ENCODE measurements at regions not wholly inside any gene's neighbourhood (a gene's known extent, or its start where the extent isn't known, plus 50 kb on each side); places are given as distances from the start of the nearest gene placed in this dataset.
"Not testable (repeated sequence)": the region's sequence is repeated elsewhere in the genome, so short reads cannot be mapped to it uniquely, and the experiment has no call there.

DNA sequence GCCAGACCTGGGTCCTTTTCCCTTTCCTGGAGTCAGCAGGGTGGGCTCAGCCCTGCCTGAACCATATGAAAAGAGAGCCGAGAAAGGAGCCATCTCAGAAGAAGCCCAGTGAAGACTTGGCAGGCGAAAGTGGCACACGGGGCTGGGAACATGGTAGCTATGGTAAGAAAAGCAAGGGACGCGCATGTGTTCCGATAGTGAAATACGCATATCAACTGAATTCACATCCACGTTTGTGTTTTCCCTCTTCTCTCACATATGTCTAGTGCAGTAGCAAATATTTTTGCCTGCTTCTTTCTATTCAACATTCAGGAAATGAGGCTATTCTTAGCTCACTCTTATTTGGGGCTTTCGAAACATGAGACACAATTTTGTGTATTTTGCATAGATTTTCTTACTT lies 54.1 kb upstream of the PEG3 start:
- DNase-seq, result no peak

DNA sequence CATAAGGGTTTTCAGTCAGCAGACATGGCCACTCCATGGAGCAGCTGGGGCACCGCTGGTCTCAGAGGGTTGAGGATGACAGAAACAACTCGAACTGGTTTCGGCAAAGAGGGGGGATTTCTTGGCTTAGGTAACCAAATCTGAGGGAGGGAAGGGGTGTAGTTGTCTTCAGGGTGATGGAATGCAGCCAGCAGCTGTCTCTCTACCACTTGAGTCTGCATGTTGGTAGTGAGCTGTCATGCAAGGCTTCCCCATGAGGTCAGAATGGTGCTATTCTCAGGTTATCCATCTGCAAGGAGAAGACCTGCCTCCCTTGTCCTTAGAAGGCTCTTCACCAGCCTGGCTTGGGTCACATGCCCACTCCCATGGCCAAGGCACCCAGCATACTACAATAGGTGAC lies 55.6 kb upstream of the PEG3 start:
- DNase-seq, result no peak

DNA sequence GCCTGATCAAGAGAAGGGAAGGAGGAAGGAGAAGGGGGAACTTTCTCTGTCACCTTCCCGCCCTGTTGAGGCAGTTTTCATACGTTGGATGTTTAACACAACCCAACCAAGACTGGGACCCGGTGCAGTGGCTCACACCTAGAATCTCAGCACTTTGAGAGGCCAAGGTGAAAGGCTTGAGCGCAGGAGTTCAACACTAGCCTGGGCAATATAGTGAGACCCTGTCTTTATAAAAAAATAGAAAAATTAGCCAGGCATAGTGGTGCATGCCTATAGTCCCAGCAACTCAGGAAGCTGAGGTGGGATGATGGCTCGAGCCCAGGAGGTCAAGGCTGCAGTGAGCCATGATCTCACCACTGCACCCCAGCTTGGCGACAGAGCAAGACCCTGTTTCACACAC lies 59.4 kb upstream of the PEG3 start:
- DNase-seq, result no peak

DNA sequence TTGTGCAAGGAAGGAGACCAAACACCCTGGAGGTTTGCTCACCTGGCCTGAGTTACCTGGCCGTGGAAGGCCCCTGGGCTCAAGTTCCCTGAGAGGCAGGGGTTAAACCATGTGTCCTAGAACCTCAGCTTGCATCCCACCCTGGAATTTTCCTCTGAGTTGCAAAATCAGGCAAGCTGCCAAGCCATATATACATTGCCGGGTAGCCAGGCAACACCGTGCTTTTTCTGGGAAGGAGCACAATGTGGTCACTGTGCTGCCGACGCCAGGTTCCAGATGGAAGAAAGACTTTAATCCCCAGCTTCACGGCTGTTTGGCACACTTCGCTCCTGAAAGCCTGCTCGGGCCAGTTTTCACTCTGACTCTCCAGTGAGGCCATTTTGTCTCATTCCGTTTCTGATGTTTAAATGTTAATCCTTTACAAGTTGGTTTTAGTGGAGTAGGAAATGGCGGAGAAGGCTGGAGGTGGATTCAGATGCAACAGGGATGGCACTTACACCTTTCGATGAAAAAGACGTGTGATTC lies 60.1 kb upstream of the PEG3 start:
- peak; percentile 45 to 57 for DNase-seq

DNA sequence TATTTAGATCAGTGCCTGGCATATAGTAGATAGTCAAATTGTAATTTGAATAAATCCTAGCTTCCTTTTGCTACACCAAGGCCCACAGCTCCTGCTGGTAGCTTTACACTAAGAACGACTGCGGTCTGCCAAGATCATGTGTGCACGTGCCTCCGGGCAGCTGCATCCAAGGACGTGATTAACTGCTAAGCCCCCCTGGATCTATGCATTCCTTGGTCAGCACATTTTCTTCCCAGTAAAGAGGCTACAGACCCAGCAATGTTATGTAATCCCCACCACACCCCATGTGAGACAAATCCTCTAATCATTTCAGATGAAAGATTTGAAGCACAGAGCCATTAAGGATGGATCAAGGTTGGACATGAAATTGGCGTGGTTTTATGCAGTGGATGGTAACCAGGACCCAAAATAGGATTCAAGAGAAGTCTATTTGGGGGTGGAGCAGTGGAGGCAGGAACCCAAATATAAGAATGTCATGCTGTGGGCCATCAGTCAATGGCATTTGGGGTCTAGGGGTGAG lies 65.2 kb upstream of the PEG3 start:
- no peak for DNase-seq

DNA sequence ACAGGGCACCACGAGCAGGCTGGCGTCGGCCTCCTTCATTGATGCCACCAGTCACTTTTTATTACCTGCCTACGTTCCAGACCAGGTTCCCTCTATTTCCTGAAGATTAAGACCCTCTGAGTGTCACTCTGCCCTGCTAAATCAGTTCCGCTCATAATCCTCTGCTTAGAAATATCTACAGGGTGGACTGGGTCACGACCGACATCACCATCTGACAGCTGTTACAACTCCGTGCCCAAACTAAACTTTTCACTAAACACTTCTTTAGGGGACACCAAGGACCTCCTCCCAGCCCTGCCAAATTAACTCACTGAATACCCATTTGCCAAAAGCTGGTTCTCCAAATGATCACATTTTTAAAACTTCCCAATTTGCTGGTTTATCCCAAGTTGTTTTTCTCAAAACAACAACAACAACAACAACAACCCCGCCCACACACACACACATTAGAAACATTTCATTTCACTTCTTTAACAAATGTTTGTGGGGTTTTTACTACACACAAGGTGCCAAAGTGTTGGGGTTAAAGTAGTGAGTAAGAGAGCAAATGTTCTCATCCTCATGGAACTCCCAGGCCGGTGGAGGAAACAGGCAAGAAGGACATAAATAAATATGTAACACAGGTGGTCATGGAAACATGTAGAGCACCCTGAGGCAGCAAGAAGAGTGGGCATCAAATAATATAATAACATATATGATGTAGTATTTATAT lies 72.0 kb upstream of the PEG3 start:
- no peak for DNase-seq

DNA sequence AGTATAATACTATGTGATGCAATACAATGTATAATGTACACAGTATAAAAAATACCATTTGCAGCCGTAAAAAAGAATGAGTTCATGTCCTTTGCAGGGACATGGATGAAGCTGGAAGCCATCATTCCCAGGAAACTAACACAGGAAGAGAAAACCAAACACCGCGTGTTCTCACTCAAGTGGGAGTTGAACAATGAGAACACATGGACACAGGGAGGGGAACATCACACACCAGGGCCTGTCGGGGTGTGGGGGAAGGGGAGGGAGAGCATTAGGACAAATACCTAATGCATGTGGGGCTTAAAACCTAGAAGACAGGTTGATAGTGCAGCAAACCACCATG lies 72.6 kb upstream of the PEG3 start:
- DNase-seq, result not testable (repeated sequence)

DNA sequence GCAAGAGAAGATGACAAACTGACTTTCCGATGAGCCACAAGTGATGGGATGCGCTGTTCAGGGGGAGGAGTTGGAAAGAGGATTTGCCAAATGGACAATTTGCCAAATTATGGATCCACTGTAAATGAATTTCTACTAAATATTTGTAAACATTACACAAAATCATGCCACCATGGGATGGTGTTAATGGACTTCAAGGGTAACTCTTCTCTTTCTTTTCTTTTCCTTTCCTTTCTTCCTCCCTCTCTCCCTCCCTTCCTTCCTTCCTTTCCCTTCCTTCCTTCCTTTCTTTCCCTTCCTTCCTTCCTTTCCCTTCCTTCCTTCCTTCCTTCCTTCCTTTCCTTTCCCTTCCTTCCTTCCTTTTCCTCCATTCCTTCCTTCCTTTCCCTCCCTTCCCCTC lies 76.0 kb upstream of the PEG3 start:
- no peak for DNase-seq

DNA sequence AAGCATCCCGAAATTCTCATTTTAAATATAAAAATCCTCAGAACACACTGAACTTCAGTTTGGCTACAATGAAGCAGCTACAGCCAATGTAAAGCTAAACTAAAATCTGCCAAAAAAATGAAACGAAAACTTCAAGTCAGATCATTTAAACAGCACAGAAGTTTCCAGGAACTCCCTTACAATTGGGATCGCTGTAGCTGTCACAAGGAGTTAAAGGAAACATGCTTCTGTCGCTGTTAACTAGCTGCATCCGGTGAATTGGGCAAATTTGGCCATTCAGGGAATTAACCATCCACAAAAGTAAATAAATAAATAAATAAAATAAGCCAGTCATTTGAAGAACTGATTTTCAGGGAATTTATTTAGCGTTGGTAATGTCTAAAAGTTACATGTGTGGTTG lies 77.0 kb upstream of the PEG3 start:
- no peak for DNase-seq

DNA sequence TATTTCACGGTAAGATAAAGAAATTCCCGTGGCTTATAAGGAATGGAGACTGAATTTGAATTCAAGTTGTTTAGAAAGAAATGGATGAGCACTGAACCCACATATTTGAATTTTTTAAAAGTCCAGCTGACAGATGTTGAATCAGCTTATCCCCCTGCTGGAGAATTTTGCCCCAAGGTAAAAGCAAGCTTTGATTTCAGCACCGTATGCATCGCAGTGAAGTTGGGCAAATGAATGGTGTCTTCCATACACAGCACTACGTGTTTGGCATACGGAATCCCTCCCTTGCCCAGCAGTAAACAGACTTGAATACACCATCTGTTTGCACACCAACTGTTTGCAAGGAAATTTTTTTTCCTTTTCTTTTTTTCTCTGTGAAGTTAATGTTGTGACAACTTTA lies 77.5 kb upstream of the PEG3 start:
- DNase-seq, result no peak

DNA sequence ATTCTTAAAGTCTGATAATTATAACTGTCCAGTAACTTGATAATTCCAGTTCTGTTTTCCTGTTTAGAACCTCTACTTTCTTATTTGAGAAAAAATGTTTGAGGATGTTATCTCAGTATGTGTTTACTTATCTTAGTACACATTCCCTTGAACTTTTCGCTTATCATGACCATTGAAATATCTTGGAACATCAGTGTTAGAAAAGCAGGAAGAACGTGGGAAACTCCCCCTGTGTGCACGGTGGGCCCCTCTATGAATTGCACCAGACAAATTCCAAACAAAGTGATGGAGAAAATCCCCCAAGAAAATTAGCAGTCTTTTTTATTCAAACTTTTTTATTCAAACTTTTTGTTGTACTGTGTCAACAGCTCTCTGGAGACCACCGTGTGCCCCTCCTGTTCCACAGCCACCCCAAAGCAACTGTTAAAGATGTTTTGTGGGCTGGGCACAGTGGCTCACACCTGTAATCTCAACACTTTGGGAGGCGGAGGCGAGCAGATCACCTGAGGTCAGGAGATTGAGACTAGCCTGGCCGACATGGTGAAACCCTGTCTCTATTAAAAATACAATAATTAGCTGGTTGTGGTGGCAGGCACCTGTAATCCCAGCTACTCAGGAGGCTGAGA lies 78.3 kb upstream of the PEG3 start:
- DNase-seq, result no peak

DNA sequence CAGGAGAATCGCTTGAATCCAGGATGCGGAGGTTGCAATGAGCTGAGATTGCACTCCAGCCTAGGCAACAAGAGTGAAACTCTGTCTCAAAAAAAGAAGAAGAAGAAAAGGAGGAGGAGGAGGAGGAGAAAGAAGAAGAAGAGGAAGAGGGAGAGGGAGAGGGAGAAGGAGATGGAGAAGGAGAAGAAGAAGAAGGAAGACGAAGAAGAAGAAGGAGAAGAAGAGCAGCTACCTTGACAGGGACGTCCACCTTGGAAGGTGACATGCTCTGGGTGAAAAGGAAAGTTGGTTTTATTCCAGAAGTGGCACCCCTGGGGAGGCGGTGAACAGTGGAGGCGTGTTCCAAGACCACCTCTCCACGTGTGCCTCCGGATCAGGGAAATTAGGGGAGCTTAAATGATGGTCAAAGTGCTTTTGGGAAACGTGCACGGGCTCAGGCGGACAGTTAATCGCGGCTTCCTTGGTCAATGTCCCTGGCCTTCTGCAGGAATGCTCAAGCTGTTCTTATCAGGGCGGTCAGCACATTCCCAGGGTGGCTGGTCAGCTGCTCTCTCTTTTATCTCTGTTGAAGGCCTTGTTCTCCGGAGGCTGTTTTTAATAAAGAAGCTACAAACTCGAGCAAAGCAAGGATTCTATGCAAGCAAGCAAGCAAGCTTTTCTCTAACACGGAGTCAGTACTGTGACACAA lies 78.9 kb upstream of the PEG3 start:
- DNase-seq, result no peak

DNA sequence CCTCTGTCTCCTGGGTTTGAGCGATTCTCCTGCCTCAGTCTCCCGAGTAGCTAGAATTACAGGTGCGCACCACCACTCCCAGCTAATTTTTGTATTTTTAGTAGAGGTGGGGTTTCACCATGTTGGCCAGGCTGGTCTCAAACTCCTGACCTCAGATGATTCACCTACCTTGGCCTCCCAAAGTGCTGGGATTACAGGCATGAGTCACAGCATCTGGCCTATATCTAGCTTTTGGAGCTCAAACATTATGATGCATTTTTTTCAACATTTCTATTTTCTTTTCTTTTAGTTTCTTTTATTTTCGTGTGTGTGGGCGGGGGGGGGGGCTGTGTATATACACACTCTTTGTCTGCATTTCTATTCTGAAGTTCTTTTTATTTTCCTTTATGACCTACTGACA lies 85.6 kb upstream of the PEG3 start:
- DNase-seq, result not testable (repeated sequence)

DNA sequence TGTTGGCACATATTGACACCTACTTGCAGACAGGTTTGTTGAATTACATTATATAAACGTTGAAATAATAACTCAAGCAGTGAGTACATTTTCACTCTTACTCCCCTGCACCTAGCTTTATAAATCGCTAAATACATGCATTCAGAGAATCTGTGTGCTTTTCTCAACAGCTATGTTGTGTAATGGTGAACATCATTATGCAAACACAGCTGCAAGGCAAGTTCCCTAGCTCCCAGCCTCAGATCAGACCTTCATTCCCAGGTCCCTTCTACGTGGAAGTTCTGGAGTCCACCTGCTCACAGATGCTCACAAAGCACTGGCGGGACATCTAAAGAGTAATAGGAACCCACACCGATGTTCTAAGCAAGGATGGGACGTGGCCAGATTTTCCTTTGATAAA lies 86.8 kb upstream of the PEG3 start:
- DNase-seq, result no peak

DNA sequence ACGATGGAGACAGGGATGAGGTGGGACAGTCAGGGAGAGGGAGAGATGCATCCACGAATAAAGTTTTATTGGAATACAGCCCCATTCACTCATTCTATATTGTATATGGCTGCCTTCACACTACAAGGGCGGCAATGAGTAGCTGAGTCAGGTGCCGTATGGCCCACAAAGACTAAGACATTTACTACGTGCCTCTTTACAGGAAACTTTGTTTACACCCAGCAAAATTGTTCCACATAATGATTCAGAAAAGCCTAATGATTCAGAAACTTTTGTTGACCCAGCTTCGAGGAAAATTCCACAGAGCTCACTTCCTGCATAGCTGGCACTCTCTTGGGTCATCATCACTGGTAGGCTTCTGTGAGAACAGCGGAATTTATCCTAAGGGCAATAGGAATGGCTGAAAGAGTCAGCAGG lies 87.3 kb upstream of the PEG3 start:
- DNase-seq, result no peak

DNA sequence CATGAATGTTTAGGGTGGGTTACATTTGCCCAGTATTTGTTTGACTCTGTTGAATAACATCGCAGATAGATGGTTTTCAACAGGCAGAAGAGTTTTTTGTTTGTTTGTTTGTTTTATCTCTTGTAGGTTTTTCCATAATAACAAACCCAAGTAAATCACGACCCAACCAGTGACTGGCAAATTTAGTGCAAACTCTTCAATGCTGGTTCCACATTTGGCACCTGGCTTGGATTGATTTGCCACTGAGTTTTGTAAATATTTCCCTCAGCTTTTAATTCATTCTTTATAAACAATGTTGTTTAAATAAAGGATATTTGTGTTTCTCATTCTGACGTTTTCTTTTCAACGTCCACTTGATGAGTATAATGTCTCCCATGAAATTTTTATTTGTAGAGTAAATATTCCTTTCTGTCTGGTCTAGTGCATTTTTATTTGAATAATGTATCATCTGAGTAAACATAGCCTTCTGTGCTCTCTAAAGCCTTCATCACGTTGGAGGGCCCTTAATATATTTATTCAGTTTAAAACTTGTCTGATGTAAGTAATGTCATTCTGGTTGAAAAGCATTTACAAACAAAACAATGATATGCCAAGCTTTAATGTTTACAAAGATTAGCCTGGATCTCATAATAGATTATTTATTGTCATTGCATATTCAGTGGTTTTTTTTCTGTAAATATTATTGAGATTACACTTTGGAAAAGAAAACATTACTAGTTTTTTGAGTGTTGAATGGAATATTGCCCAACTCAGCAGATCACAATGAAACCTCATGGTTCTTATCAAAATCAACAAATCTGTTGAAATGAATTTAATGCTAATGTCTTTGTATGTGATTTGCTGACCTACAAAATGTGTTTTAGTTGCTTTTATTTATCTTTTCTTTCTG lies 90.4 kb upstream of the PEG3 start:
- peak; percentile 39 to 56 for DNase-seq

DNA sequence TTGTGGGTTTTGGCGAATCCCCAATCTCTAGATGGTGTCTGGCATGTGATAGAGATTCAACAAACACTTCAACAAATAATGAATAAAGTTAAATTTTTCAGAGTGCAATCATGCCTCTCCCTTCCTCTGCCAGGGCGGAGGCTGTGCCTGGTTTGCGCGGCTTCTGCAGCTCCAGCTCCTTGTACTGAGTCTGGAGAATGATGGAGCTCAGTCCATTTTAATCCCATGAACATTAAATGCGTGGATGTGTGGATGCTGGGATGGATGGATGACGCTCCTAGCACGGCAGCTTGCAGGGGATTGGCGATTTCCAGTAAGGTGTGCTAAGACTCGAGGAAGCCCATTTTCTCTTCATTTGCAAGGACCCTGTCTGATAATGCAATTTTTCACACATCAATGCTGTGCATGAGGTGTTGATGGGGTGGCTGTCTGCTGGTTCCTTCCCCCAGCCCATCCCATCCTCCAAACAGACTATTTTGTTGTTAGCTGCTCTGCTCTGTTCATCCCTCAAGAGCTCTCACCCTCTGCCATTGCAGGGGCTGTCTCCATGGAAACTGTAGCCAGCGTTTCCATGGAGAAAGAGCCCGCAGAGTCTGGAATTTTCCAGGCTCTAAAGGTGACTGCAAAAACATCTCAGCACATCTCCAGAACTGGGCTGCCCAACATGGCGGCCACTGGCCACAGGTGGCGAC lies 92.6 kb upstream of the PEG3 start:
- DNase-seq, result no peak

DNA sequence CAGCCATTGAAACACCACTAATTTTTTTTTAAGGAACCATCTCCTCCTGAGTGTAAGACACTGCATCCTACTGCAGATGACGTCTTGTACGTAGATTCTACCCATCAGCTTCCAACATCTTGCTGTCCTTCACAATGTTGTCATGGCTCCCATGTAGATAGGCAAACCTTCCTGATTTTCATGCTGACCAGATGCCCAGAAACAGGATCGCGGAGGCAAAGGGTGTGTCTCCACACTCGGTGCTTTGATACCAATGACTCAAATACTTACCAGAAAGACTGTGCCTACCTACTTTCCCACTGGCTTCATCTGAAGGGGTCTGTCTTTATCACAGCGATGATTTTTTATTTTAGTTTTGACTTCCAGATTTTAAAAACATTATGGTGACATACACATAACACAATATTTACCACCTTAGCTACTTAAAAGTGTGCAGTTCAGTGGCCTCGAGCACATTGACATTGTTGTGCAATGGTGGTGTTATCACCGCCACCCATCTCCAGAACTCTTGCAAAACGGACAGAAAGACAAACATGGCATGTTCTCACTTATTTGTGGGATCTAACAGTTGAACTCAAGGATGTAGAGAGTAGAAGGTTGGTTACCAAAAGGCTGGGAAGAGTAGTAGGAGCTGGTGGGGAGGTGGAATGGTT lies 94.0 kb upstream of the PEG3 start:
- DNase-seq, result no peak

DNA sequence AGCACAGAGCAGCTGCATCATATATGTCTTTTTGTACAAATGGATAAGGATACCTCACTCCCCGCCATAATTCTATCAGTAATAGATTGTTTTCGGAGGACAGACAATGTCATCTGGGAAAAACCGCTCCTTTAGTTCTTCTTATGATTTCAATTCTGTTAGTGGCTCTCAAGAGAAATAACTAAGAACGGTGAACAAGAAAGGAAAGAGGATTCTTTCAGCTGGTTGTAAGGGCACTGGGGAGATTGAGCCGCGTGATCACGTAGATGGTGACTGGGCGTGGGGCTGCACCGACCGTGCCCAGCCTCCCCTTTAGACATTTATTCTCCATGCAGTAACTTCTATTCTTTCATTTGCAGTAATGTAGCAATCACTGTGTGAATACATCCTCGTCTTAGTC lies 99.4 kb upstream of the PEG3 start:
- no peak for DNase-seq

DNA sequence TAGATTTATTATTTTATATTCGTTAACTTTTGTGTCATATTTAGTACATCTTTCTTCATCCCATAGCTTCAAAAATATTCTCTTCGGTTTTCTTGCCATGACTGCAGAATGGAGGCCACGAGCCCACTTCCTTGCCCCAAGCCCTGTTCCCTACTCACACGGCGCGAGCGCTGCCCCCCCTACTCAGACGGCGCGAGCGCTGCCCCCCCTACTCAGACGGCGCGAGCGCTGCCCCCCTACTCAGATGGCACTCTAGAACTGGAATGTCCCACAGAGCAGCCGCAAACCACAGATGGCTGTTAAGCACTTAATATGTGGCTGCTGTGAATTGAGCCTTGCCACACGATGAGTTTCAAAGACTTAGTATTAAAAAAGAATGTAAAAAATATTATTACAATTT lies 102.2 kb upstream of the PEG3 start:
- DNase-seq, result no peak

DNA sequence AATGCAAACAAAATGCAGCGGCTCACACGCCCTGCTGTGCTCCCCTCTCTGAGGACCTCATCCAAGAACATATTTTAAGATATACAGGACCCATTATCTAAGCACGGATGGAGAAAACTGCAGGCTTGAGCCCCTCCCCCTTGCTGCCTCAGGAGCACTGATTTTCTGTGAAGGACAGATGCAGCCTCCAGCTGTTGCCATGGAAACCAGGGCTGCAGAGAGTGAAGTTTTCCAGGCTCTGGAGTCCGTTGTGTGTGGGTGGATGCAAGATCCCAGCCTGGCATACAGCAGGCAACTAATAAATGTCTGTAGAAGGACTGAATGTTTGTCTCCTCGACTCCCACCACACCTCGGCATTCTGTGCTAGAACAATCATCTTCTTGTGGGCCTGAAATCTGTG lies 105.6 kb upstream of the PEG3 start:
- no peak for DNase-seq

Measured in right lung (tissue), 2 donors.